Ovary (tissue), 7 donors: ENCODE measurements at regions not wholly inside any gene's neighbourhood (a gene's known extent, or its start where the extent isn't known, plus 50 kb on each side); places are given as distances from the start of the nearest gene placed in this dataset.

Experiments used
- DNase-seq, 5 donors: peaks; one replicate each; pipeline ENCODE4 v3.0.0-alpha.2; 2019 to 2020
- H3K27ac ChIP-seq, 2 donors: fragments of 200-600 bp; one replicate each; pipeline versions ENCODE4 v1.5.1 to v1.8.0; 2019 to 2022
- H3K27me3 ChIP-seq: fragments of 200-600 bp; one replicate; pipeline ENCODE4 v1.8.0; 2022
- H3K36me3 ChIP-seq: fragments of 200-600 bp; sonication (generic); one replicate; pipeline ENCODE4 v1.5.1; 2019
- H3K4me1 ChIP-seq: one replicate; pipeline ENCODE4 v1.8.1; 2013; ENCODE audit warnings: mild to moderate bottlenecking, moderate library complexity; ENCODE audit not compliant: insufficient read depth
- H3K4me3 ChIP-seq: fragments of 200-600 bp; sonication (generic); one replicate; pipeline ENCODE4 v1.5.1; 2017
- H3K9me3 ChIP-seq, 2 donors: fragments of 200-600 bp in 1 of 2; sonication (generic) in 1 of 2; one replicate each; pipeline versions ENCODE4 v1.5.1 to v1.8.1; 2013 to 2019; ENCODE audit warnings: mild to moderate bottlenecking in 1 of 2, moderate library complexity in 1 of 2
- EP300 ChIP-seq: sonication (generic); formaldehyde crosslinking; IDR thresholded peaks from one replicate; pipeline ENCODE4 v1.6.1; 2017; ENCODE audit warnings: antibody characterized with exemption
- POLR2A ChIP-seq: fragments of 450-650 bp; IDR thresholded peaks from one replicate; pipeline ENCODE4 v1.6.1; 2017; ENCODE audit warnings: antibody characterized with exemption, mild to moderate bottlenecking, moderate library complexity
- WGBS, 3 donors: extraction: QIAGEN DNeasy Blood & Tissue Kit in 1 of 3; methylation state at CpG; one replicate each; pipeline versions ENCODE4 v1.1.5 to v1.1.7; 2013 to 2017; 5-methylcytosine and 5-hydroxymethylcytosine counted together
- intact Hi-C, 4 donors: fragments of 100-400 bp; cut with DNase I; formaldehyde crosslinking; loops; one replicate each; pipeline versions ENCODE4 v1.11.0 to v1.15.1; 2022 to 2023
- TF ChIP-seq, protein P1 (sequence below), 3 donors: fragments of 450-650 bp in 2 of 3; fragments of 200-600 bp in 1 of 3; IDR thresholded peaks; one replicate each; pipeline versions ENCODE4 v1.5.1 to v1.8.0; 2016 to 2022; ENCODE audit warnings: antibody characterized with exemption in 3 of 3, mild to moderate bottlenecking in 1 of 3
- donor health status: DM: no; HTN: no; CAD: no; lungs with moderate emphysema.
- donor health status: DM: no; HTN: no; CAD: no.
- donor health status: Bipolar disorder and iron deficiency.
- donor health status: DM: no; HTN: no; CAD: no.
- donor health status: DM: yes; HTN: yes; CAD: no.

GRCh38 chr6:78607189-78607588, 260.2 kb upstream of the IRAK1BP1 start:
- 89 to 96% (median 95%) methylated on average over 1 of the region's 1 CpG for WGBS, 3 donors
- Histone ChIP-seq H3K9me3 (no peaks in the 10 kb centered on the region), H3K27ac (no peak overlapping the region), H3K4me3 (no peak overlapping the region), H3K4me1 (peaks cover 1% of the 10 kb centered on the region), H3K27me3 (no peaks in the 10 kb centered on the region), H3K36me3 (no peaks in the 10 kb centered on the region)
- intact Hi-C loops: no loop called here
- TF ChIP-seq, protein P1, sequence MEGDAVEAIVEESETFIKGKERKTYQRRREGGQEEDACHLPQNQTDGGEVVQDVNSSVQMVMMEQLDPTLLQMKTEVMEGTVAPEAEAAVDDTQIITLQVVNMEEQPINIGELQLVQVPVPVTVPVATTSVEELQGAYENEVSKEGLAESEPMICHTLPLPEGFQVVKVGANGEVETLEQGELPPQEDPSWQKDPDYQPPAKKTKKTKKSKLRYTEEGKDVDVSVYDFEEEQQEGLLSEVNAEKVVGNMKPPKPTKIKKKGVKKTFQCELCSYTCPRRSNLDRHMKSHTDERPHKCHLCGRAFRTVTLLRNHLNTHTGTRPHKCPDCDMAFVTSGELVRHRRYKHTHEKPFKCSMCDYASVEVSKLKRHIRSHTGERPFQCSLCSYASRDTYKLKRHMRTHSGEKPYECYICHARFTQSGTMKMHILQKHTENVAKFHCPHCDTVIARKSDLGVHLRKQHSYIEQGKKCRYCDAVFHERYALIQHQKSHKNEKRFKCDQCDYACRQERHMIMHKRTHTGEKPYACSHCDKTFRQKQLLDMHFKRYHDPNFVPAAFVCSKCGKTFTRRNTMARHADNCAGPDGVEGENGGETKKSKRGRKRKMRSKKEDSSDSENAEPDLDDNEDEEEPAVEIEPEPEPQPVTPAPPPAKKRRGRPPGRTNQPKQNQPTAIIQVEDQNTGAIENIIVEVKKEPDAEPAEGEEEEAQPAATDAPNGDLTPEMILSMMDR (IDR thresholded peaks at IDR 0.05): no peak
- TF ChIP-seq POLR2A: no peak
- TF ChIP-seq EP300: no peak
- DNase-seq: no peak

- Histone ChIP-seq H3K27me3 (no peaks in the 10 kb centered on the region), H3K4me3 (no peak overlapping the region), H3K9me3 (no peaks in the 10 kb centered on the region), H3K27ac (no peak overlapping the region), H3K36me3 (no peaks in the 10 kb centered on the region), H3K4me1 (no peaks in the 10 kb centered on the region)
- 87 to 93% (median 93%) methylated on average over 7 of the region's 7 CpGs for WGBS, 3 donors
- no peak for DNase-seq
- TF ChIP-seq POLR2A (no peak), EP300 (no peak)
- TF ChIP-seq, protein P1 (IDR thresholded peaks at IDR 0.05): no peak
- intact Hi-C loops: no loop called here
Observed at GRCh38 chr6:78611102-78611620, 256.2 kb upstream of the IRAK1BP1 start.

- Histone ChIP-seq H3K4me3 (no peak overlapping the region), H3K4me1 (no peaks in the 10 kb centered on the region), H3K27me3 (no peaks in the 10 kb centered on the region), H3K36me3 (no peaks in the 10 kb centered on the region), H3K27ac (no peak overlapping the region), H3K9me3 (no peaks in the 10 kb centered on the region)
- intact Hi-C loops: no loop called here
- WGBS, 3 donors: 63 to 67% (median 65%) methylated on average over 4 of the region's 4 CpGs
- TF ChIP-seq EP300: no peak
- no peak for TF ChIP-seq POLR2A
- TF ChIP-seq, protein P1 (IDR thresholded peaks at IDR 0.05): no peak
- no peak for DNase-seq
Observed at GRCh38 chr6:78611886-78612480, 255.4 kb upstream of the IRAK1BP1 start.

DNA sequence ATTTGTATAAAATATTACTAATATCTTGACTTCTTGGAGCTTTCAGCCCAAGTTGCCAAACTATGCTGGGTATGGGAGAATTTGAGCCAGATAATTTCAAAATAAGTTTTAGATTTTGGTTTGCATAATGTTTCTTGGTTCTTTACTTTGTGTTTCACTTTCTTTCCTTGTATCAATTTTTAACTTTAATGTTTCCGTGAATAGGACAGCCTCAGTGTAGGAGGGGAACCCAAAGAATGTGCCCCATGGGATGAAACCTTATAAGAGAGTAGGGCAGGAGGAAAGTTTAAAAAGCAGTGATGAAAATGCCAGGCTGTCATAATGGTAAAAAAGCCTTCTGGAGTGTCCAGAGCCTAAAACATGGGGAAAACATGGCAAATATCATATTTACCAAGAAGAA, 252.4 kb upstream of the IRAK1BP1 start:
- intact Hi-C loops: no loop called here
- Histone ChIP-seq H3K4me1 (no peaks in the 10 kb centered on the region), H3K27ac (no peak overlapping the region), H3K9me3 (no peaks in the 10 kb centered on the region), H3K36me3 (no peaks in the 10 kb centered on the region), H3K27me3 (no peaks in the 10 kb centered on the region), H3K4me3 (no peak overlapping the region)
- no peak for DNase-seq
- TF ChIP-seq POLR2A (no peak), EP300 (no peak)
- TF ChIP-seq, protein P1 (IDR thresholded peaks at IDR 0.05): no peak
- WGBS, 3 donors: 0 to 6% (median 0%) methylated on average over 1 of the region's 1 CpG
